MCF 10A (cell line): ENCODE measurements at regions not wholly inside any gene's neighbourhood (a gene's known extent, or its start where the extent isn't known, plus 50 kb on each side); places are given as distances from the start of the nearest gene placed in this dataset.

Experiments
- BruUV-seq: library from RNA; stranded (reverse); fragments of 400-500 nt; replicated peaks from 2 replicates; lab custom pipeline; 2021; lab: Mats Ljungman, UMichigan
- CTCF ChIA-PET: fragments of 300-600 bp; sonication (Branson Sonifier 250); formaldehyde crosslinking; extraction: SDS; loops from one replicate; lab custom pipeline; 2021; ENCODE audit warnings: antibody characterized with exemption, inconsistent platforms; lab: Yijun Ruan, JAX
- POLR2A ChIA-PET: fragments of 300-600, 350-650 bp; sonication (Branson Sonifier 250); formaldehyde crosslinking; extraction: SDS; loops from one replicate; lab custom pipeline; 2020; ENCODE audit warnings: antibody characterized with exemption, inconsistent platforms; lab: Yijun Ruan, JAX
- DNase-seq: peaks from one replicate; pipeline ENCODE4 v3.0.0-alpha.2; 2018; ENCODE audit not compliant: unreplicated experiment
- H3K27ac Mint-ChIP-seq: one replicate; pipeline ENCODE4 v1.8.0; 2022; ENCODE audit warnings: mild to moderate bottlenecking, low read depth, mixed read lengths; ENCODE audit not compliant: unreplicated experiment
- H3K27me3 Mint-ChIP-seq: one replicate; pipeline ENCODE4 v1.8.0; 2022; ENCODE audit warnings: mixed read lengths; ENCODE audit not compliant: insufficient read depth, unreplicated experiment
- H3K36me3 Mint-ChIP-seq: one replicate; pipeline ENCODE4 v1.8.0; 2022; ENCODE audit warnings: mild to moderate bottlenecking, moderate library complexity, mixed read lengths; ENCODE audit not compliant: insufficient read depth, unreplicated experiment
- H3K4me1 Mint-ChIP-seq: one replicate; pipeline ENCODE4 v1.8.0; 2022; ENCODE audit warnings: mixed read lengths; ENCODE audit not compliant: insufficient read depth, unreplicated experiment
- H3K4me3 Mint-ChIP-seq: one replicate; pipeline ENCODE4 v1.8.0; 2022; ENCODE audit warnings: mild to moderate bottlenecking, moderate library complexity, mixed read lengths; ENCODE audit not compliant: unreplicated experiment
- H3K9me3 Mint-ChIP-seq: one replicate; pipeline ENCODE4 v1.8.0; 2022; ENCODE audit warnings: mixed read lengths; ENCODE audit not compliant: unreplicated experiment
- CTCF ChIP-seq: fragments of 200-600 bp; IDR thresholded peaks from one replicate; pipeline ENCODE4 v1.8.0; 2022; ENCODE audit warnings: antibody characterized with exemption, mild to moderate bottlenecking; ENCODE audit not compliant: unreplicated experiment
- intact Hi-C: fragments of 100-400 bp; cut with micrococcal nuclease; formaldehyde crosslinking; loops from 2 replicates; pipeline ENCODE4 v1.14.1; 2022

GRCh38 chr3:189389346-189389745, 217.6 kb downstream of the TPRG1 start:
- peaks cover 24% of the 10 kb centered on the region for H3K4me1 Mint-ChIP-seq
- H3K27me3 Mint-ChIP-seq = no peaks in the 10 kb centered on the region
- CTCF ChIA-PET = interaction anchor here (0.6 to 1.1 kb wide), 3 partner anchors 11 to 1064 kb away, joined by 3 read pairs; no protein-coding TSS in a partner anchor
- peak; percentile 54 for DNase-seq
- peaks cover 8% of the 10 kb centered on the region for H3K9me3 Mint-ChIP-seq
- BruUV-seq = no TSS peak
- POLR2A ChIA-PET = interaction anchor here (0.6 to 1.6 kb wide), 12 partner anchors 14 to 557 kb away, joined by 3 to 9 read pairs (median 3); no protein-coding TSS in a partner anchor
- H3K4me3 Mint-ChIP-seq = no peak overlapping the region
- no peaks in the 10 kb centered on the region for H3K36me3 Mint-ChIP-seq
- no peak for TF ChIP-seq CTCF
- H3K27ac Mint-ChIP-seq = peak overlapping the region; percentile 69
- intact Hi-C loops = no loop called here

- BruUV-seq = no TSS peak
- Mint-ChIP-seq H3K9me3 (peaks cover 3% of the 10 kb centered on the region), H3K4me3 (no peak overlapping the region), H3K27me3 (no peaks in the 10 kb centered on the region), H3K27ac (peak overlapping the region; percentile 86), H3K4me1 (peaks cover 32% of the 10 kb centered on the region), H3K36me3 (peaks cover 2% of the 10 kb centered on the region)
- ChIA-PET CTCF (interaction anchor here (0.6 to 3.1 kb wide), 8 partner anchors 9 to 125 kb away, joined by 3 to 14 read pairs (median 4); no protein-coding TSS in a partner anchor), POLR2A (interaction anchor here (0.5 to 5.6 kb wide), 38 partner anchors 10 to 949 kb away, joined by 3 to 100 read pairs (median 6); no protein-coding TSS in a partner anchor)
- intact Hi-C loops = loop anchor here (1.0 to 5.0 kb wide), 8 partner anchors 39 to 555 kb away; no protein-coding TSS in a partner anchor
- no peak for TF ChIP-seq CTCF
- peak; percentile 97 for DNase-seq
These were observed 221.8 kb downstream of the TPRG1 start for GRCh38 chr3:189393598-189393997.

- H3K4me3 Mint-ChIP-seq = no peak overlapping the region
- H3K27me3 Mint-ChIP-seq = no peaks in the 10 kb centered on the region
- peaks cover 32% of the 10 kb centered on the region for H3K4me1 Mint-ChIP-seq
- H3K9me3 Mint-ChIP-seq = peaks cover 7% of the 10 kb centered on the region
- peaks cover 5% of the 10 kb centered on the region for H3K36me3 Mint-ChIP-seq
- no peak for DNase-seq
- CTCF ChIA-PET = interaction anchor here (1.0 to 3.1 kb wide), 5 partner anchors 40 to 126 kb away, joined by 3 to 14 read pairs (median 6); no protein-coding TSS in a partner anchor
- no TSS peak for BruUV-seq
- no peak overlapping the region for H3K27ac Mint-ChIP-seq
- TF ChIP-seq CTCF = no peak
- POLR2A ChIA-PET = interaction anchor here (0.7 to 5.6 kb wide), 25 partner anchors 9 to 449 kb away, joined by 3 to 100 read pairs (median 14); no protein-coding TSS in a partner anchor
- intact Hi-C loops = loop anchor here (5.0 kb wide), 2 partner anchors 93 to 193 kb away; no protein-coding TSS in a partner anchor
These were observed 222.9 kb downstream of the TPRG1 start for GRCh38 chr3:189394599-189395121.

GRCh38 chr3:189395825-189396224, 224.1 kb downstream of the TPRG1 start:
- POLR2A ChIA-PET = interaction anchor here (0.8 to 5.6 kb wide), 5 partner anchors 8 to 395 kb away, joined by 3 to 100 read pairs (median 14); no protein-coding TSS in a partner anchor
- CTCF ChIA-PET = interaction anchor here (0.5 to 3.1 kb wide), 4 partner anchors 20 to 545 kb away, joined by 3 to 14 read pairs (median 4); no protein-coding TSS in a partner anchor
- no peak for DNase-seq
- Mint-ChIP-seq H3K27ac (no peak overlapping the region), H3K9me3 (peaks cover 7% of the 10 kb centered on the region), H3K4me3 (no peak overlapping the region), H3K27me3 (no peaks in the 10 kb centered on the region), H3K36me3 (peaks cover 5% of the 10 kb centered on the region), H3K4me1 (peaks cover 32% of the 10 kb centered on the region)
- BruUV-seq = no TSS peak
- intact Hi-C loops = no loop called here
- no peak for TF ChIP-seq CTCF
